ENCODE measurements at regions not wholly inside any gene's neighbourhood (a gene's known extent, or its start where the extent isn't known, plus 50 kb on each side); places are given as distances from the start of the nearest gene placed in this dataset.

GRCh38 chr3:124156866-124157712, 165.2 kb upstream of the ROPN1 start:
- TF ChIP-seq CTCF (IDR thresholded peaks at IDR 0.05; ENCODE audit: insufficient read depth, low read length, poor library complexity, severe bottlenecking) (no peak), EZH2phosphoT487 (conservative IDR thresholded peaks at IDR 0.05; ENCODE audit: low read length) (no peak)

Data from SU-DHL-6 (cell line).